ENCODE measurements at regions not wholly inside any gene's neighbourhood (a gene's known extent, or its start where the extent isn't known, plus 50 kb on each side); places are given as distances from the start of the nearest gene placed in this dataset.

DNA sequence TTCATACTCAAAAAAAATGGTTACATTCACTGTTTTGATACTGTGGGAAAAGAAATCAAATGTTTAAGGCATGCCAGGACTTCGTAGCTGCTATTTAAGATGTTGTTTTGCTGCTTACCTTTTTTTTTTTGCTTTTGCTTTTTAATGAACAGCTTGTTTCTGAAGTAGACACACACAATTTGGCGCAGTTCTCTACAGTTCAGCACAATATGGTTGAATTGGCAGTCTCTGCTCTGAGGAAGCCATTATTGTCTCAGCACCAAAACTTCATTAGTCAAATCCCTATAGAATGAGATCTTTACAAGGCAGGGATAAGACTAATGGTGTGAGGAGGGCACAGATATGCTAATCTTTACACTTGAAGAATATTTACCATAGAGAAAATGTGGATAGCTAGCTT lies 197.6 kb downstream of the SLITRK5 start:
- DNase-seq (ENCODE audit: extremely low read depth, low read depth): no peak

DNA sequence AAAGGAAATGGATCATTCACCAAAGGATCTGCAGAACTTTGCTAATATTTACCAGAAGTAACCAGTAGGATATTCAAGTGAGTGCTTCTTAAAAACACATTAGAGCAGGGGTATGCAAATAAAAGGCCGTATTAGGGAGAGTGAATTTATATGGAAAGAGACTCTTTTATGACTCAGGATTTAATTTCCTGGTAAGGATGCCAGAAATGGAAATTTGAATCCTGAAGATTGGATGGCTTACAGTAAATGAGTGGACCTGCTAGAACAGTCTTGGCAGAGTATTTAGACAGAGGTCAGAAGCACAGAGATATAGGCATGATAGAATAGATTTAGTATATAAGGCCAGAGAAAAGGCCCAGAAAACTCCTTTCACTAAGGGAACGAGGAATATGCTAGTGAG lies 201.6 kb downstream of the SLITRK5 start:
- DNase-seq (ENCODE audit: extremely low read depth, low read depth): no peak

DNA sequence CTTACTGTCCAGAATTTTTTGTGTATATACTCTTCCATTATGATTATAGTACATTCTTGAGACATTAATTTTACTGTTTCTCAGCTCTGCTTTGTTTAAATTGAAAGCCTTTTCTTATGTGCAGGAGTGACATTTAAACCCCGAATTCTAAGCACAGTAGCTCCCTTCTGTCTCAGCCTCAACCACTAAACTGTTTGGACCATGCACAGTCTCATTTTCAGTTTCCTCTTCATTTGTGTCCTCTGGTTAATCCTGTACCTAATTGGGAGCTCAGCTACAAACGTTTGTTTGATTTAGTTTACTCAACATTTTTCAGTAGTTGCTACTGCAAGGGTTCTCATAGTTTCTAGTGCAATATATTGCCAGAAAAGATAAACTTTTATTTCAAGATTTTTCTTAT lies 206.3 kb downstream of the SLITRK5 start:
- DNase-seq (ENCODE audit: extremely low read depth, low read depth): no peak

- no peak for DNase-seq (ENCODE audit: extremely low read depth, low read depth)
Measured at GRCh38 chr13:87878706-87879105, 207.5 kb downstream of the SLITRK5 start.

DNA sequence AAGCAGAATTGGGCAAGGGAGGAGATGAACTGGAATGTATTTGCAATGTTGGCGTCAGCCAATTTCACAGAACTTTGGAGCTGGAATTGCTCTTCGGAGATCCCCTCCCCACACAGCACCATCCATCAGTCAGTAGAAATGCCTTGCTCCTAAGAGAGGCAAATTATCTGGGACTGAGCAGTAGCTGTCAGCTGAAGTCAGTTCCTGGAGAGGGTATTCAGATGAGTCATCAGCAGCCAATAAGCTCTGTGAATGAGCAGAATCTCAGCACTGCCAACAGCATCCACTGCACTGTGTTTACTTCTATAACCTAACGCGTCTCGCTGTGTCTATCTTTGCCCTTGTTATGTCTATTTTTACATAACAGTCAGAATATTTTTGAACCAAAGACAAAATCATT lies 213.7 kb downstream of the SLITRK5 start:
- DNase-seq (ENCODE audit: extremely low read depth, low read depth): peak; percentile 1

DNA sequence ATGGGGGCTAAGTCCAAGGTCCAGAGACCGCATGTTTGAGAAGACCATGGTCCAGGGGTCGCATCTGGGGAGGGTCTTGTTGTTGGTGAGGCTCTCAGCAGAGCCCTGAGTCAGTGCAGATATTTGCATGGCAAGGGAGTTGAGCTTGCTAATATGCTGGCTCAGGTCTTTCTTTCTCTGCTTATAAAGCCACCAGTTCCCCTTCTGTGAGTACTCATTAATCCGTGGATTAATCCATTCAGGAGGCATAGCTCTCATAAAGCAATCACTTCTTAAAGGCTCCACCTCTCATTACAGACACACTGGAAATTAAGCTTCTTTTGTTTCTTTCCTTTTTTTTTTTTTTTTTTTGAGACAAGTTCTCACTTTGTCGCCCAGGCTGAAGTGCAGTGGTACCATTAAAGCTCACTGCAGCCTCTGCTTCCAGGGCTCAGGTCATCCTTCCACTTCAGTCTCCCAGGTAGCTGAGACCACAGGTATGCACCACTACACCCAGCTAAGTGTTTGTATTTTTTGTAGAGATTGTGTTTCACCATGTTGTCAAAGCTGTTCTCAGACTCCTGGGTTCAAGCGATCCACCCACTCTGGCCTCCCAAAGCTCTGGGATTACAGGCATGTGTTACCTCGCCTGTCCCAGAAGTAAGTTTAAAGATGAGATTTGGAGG lies 216.4 kb downstream of the SLITRK5 start:
- DNase-seq (ENCODE audit: extremely low read depth, low read depth): no peak

DNA sequence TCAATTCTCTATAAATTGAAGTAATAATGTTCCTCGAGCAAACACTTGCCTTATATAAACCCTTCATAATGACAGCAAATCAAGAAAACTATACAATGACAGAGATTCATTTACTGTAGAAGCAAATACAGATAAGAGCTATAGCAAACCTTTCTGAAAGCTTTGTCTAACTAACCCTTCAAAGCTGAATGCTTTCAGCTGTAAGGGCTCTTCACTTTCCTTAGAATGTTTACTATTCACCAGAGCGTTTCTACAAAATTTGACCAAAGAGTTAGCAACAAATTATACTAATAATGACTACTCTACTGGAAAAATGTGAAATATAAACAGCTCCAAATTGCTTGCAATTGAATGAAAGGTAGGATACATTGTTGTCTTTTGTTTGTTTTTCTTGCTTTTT lies 218.1 kb downstream of the SLITRK5 start:
- DNase-seq (ENCODE audit: extremely low read depth, low read depth): no peak

DNA sequence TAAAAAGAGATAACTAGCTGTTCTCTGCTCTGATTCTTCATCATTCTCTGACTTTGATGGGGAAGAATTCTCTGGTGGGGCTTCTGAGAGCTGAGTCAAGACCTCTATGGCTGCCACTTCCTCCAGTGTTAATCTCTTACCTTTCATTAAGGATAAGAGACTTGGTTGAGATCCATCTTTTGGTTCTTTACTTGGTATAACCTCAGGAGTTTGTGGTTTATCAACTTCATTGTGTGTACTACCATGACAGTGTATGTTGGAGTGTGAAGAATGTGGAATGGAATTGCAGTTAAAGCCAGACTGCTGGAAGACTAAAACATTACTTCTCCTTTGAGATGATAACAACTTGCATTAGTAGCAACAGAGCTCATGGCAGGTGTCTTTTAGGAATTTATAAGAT lies 222.0 kb downstream of the SLITRK5 start:
- DNase-seq (ENCODE audit: extremely low read depth, low read depth): no peak

- DNase-seq (ENCODE audit: extremely low read depth, low read depth): no peak
Measured at GRCh38 chr13:87894059-87894458, 222.9 kb downstream of the SLITRK5 start.

DNA sequence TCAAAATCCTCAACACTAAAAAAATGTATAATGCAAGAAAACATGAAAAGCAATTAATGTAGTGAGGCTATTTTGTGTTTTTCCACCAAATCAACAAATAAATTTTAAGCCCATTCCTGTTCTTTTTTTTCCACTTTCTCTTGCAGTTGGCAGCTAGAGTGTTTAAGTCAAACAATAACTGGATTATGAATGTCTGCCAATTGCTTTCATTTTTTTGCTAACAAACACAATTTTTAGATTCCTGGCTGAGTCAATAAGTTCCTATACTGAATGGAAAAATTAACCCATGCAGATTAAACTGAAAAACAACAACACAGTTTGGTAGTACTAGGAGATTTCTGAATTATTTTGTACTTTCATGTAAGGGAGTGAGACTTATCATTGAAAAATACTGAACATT lies 232.4 kb downstream of the SLITRK5 start:
- DNase-seq (ENCODE audit: extremely low read depth, low read depth): no peak

DNA sequence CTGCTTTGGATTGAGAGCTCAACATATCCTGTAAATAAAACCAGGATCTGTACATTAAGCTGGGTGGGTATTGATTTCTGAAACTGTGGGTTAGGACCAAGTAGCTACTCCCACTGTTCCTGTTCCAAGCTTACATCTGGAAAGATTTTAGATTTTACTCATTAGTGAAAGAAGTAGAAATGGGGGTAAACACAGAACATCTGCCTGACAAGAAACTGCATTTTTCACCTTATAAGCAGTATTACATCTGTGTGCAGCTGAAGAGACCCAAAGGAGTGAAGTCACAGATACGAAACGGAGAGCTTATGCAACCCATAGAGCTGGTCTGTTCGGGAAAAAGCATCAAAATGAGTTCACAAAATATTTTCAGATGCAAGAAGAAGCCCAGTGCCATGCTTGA lies 235.2 kb downstream of the SLITRK5 start:
- DNase-seq (ENCODE audit: extremely low read depth, low read depth): no peak

DNA sequence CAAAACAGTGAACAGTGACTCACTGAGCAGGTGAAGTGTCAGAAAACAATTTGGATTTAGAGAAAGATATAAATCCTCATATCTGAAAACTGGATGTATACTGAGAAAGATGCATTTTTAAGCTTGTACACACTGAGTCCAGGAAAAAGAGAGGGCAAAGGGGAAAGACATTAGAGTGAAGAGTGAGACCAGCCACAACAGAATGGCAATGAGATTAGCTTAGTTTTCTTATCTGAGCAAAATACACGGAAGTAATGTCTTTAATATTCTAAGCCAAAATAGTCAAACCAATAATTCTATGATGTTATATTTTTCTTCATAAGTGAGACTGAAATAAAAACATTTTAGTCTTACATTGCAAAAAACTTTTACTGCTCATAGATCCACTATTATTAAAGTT lies 236.0 kb downstream of the SLITRK5 start:
- DNase-seq (ENCODE audit: extremely low read depth, low read depth): no peak

GRCh38 chr13:87919956-87920355 lies 248.8 kb downstream of the SLITRK5 start:
- DNase-seq (ENCODE audit: extremely low read depth, low read depth): no peak

DNA sequence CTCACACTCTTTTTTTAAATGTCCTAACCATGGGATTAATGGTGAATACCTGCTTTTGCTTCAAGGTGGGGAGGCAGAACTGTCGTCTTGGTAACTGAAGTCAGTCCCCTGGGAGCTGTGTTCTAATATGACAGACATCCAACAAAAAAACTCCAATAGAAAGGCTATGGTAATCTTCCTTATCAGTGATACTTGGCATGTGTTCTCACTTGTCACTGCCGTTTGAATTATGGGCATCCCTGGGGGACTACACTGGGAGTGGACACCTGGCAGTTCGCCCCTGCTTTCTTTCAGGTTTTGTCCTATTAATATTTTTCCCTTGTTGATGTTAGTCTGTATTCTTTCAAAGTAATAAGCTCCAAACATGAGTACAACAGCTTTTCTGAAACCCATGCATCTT lies 252.6 kb downstream of the SLITRK5 start:
- DNase-seq (ENCODE audit: extremely low read depth, low read depth): no peak

- no peak for DNase-seq (ENCODE audit: extremely low read depth, low read depth)
Measured at GRCh38 chr13:87925006-87925405, 253.8 kb downstream of the SLITRK5 start.

DNA sequence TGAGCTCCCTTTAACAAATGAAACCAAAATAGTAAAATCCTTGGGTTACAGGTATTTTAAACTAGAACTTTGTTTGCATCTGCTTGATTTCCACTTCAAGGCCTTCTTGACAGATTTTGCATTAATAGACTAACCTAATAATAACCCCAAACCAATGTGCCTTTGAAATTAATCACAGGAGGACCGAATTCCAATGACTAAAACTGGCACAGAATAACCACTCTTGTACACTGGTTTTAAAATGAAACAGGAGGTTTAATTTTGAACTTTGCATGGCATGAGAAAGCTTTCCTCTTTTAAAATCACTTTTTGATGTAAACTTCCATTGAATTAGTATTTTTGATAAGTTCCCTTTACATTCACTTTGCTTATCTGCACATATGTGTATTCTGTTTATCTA lies 269.6 kb downstream of the SLITRK5 start:
- DNase-seq (ENCODE audit: extremely low read depth, low read depth): no peak

DNA sequence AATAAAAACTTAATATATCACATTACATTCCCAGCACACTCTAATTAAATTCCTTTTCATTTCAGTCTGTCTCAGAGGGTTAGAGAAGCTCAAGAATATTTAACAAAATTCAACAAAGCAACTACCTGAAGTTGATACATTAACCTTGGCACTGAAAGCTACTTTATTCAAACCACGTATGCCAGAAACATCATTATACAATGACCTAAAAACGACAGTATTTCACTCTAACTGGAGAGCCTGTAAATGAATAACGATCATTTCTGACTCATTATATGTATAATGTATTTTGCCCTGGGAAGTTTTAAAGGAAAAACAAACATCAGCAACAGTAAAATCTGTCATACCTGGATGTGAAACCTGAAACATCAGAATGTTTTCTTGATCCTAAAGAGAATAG lies 270.1 kb downstream of the SLITRK5 start:
- no peak for DNase-seq (ENCODE audit: extremely low read depth, low read depth)

DNA sequence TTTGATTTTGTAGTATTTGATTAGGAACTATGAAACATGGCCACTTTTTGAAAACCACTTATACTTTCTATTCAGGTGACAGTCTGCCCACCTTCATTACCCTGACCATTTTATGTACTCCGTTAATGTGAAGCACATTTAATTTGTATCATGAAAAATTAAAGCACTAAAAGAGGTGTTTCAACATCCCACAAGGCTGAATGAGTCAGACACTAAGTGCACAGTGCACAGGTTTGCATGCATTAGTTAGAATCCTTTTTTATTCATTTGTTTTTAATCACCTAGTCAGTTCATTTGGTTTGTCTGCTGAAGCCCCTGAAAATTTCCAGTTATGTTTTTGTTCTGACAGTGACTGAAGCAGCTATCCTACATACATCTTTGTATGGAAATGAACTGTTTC lies 271.0 kb downstream of the SLITRK5 start:
- DNase-seq (ENCODE audit: extremely low read depth, low read depth): no peak

DNA sequence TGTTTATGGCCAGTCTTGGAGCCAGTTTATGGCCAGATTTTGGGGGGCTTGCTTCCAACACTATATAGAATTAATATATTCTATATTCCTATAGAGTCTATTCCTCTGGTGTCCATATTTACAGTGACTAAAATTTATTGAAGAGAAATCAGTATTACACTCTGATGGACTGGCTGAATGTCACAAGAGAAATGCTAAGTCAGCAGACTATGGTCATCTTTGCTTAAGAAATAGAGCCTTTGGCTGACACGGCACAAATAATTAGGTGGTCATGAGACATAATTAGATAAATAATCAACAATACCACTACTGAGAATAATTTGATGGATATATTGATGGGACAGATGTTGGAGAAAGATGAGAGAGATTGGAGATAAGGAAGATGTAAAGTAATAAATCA lies 272.9 kb downstream of the SLITRK5 start:
- no peak for DNase-seq (ENCODE audit: extremely low read depth, low read depth)

GRCh38 chr13:87952377-87952776 lies 281.2 kb downstream of the SLITRK5 start:
- DNase-seq (ENCODE audit: extremely low read depth, low read depth): no peak

- DNase-seq (ENCODE audit: extremely low read depth, low read depth): peak; percentile 27
Measured at GRCh38 chr13:87953381-87953780, 282.2 kb downstream of the SLITRK5 start.

DNA sequence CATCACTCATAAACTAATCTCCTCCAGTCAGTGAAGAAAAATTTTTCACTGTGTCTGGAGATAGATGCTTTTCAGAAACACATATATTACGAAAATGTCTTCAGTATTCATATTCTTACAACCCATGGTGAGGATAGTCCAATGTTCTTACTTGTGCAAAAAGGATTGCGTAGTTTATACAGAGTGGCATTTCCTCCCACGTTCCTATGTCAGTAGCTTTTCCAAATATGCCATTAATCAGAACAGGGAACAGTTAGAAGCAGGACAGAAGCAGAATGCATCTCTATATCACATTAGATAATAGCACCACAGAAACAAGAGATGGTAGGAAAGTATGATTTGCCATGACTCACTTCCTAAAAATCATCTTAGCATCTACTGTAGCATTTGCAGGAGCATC lies 282.9 kb downstream of the SLITRK5 start:
- DNase-seq (ENCODE audit: extremely low read depth, low read depth): peak; percentile 54

- DNase-seq (ENCODE audit: extremely low read depth, low read depth): no peak
Measured at GRCh38 chr13:87961546-87961945, 290.4 kb downstream of the SLITRK5 start.
